Mesendoderm (in vitro differentiated cells): ENCODE measurements at regions not wholly inside any gene's neighbourhood (a gene's known extent, or its start where the extent isn't known, plus 50 kb on each side); places are given as distances from the start of the nearest gene placed in this dataset.

Experiments
- DNase-seq: peaks from one replicate; pipeline ENCODE4 v3.0.0; 2013
- H2AK5ac ChIP-seq: 2 replicates; pipeline ENCODE4 v1.6.1; 2013; ENCODE audit warnings: low read length, inconsistent platforms
- H2BK120ac ChIP-seq: 2 replicates; pipeline ENCODE4 v1.6.1; 2013; ENCODE audit warnings: low read depth, mild to moderate bottlenecking, low read length, moderate library complexity, mixed read lengths
- H2BK15ac ChIP-seq: replicated peaks from 2 replicates; pipeline ENCODE4 v1.6.1; 2013; ENCODE audit warnings: low read depth, mild to moderate bottlenecking, moderate library complexity
- H2BK5ac ChIP-seq: 2 replicates; pipeline ENCODE4 v1.6.1; 2013; ENCODE audit warnings: low read length, inconsistent platforms
- H3K18ac ChIP-seq: 2 replicates; pipeline ENCODE4 v1.6.1; 2013; ENCODE audit warnings: mild to moderate bottlenecking, low read length, mixed read lengths
- H3K23ac ChIP-seq: one replicate; pipeline ENCODE4 v1.6.1; 2013; ENCODE audit warnings: low read length
- H3K27ac ChIP-seq: 2 replicates; pipeline ENCODE4 v1.5.1; 2013; ENCODE audit warnings: low read depth, mild to moderate bottlenecking, inconsistent platforms, low read length, moderate library complexity
- H3K27me3 ChIP-seq: 2 replicates; pipeline ENCODE4 v1.6.1; 2013; ENCODE audit warnings: low read length, control low read depth, mild to moderate bottlenecking, inconsistent platforms; ENCODE audit not compliant: insufficient read depth, poor library complexity
- H3K36me3 ChIP-seq: 2 replicates; pipeline ENCODE4 v1.6.1; 2013; ENCODE audit warnings: low read length, inconsistent platforms; ENCODE audit not compliant: control insufficient read depth, insufficient read depth
- H3K4ac ChIP-seq: one replicate; pipeline ENCODE4 v1.6.1; 2013; ENCODE audit warnings: low read depth, mild to moderate bottlenecking, low read length, moderate library complexity
- H3K4me1 ChIP-seq: 2 replicates; pipeline ENCODE4 v1.6.1; 2013; ENCODE audit warnings: low read depth, low read length, inconsistent platforms; ENCODE audit not compliant: control insufficient read depth
- H3K4me2 ChIP-seq: 2 replicates; pipeline ENCODE4 v1.6.1; 2013; ENCODE audit warnings: low read length
- H3K4me3 ChIP-seq: 2 replicates; pipeline ENCODE4 v1.5.1; 2013; ENCODE audit warnings: mild to moderate bottlenecking, low read length
- H3K56ac ChIP-seq: one replicate; pipeline ENCODE4 v1.6.1; 2013; ENCODE audit warnings: low read length
- H3K79me1 ChIP-seq: 2 replicates; pipeline ENCODE4 v1.6.1; 2013; ENCODE audit warnings: low read length, inconsistent platforms
- H3K79me2 ChIP-seq: 2 replicates; pipeline ENCODE4 v1.6.1; 2013; ENCODE audit warnings: mild to moderate bottlenecking, low read length; ENCODE audit not compliant: control insufficient read depth, insufficient read depth
- H3K9ac ChIP-seq: 2 replicates; pipeline ENCODE4 v1.6.1; 2013; ENCODE audit warnings: low read length, inconsistent platforms
- H4K5ac ChIP-seq: one replicate; pipeline ENCODE4 v1.6.1; 2013; ENCODE audit warnings: low read length
- H4K8ac ChIP-seq: one replicate; pipeline ENCODE4 v1.6.1; 2013; ENCODE audit warnings: low read depth, mild to moderate bottlenecking, control low read depth, low read length, moderate library complexity
- WGBS: extraction: QIAGEN DNeasy Blood & Tissue Kit; methylation state at CpG from one replicate; pipeline ENCODE4 v1.1.7; 2013; ENCODE audit warnings: low lambda C conversion rate, missing lambda C conversion rate; ENCODE audit not compliant: insufficient coverage; ENCODE audit errors: extremely low coverage; 5-methylcytosine and 5-hydroxymethylcytosine counted together

DNA sequence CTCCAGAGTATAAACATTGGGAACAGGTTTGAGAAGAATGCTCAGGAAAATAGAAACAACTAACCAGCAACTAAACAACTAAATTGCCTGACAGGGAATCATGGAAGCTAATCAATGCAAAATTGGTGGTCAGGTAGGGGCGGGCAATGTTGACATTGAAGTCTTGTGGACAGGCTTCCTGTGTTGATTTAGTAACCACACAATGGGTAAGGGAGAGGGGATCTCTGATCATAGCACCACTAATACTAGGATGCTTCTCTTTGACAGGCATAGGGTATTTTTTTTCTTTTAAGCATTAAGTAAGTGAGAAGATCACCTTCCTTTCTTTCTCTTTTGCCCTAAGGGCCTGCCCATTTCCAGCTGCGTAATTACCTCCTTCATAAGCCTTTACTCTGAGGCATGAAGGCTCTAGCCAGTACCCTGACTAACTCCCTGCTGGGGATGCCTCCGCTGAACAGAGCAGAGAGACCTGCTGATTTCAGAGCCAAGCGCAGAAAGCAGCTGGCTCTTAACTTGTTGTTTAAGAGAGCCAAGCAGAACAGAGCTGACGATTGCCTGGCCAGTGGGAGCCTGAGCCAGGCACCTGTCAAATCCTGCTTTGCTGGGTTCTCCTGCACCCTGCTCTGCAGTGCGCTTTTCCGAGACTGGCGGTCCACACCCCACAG is 118.7 kb downstream of the BMP2 start:
- no CpG with 5 or more reads among the region's 8 CpGs for WGBS
- Histone ChIP-seq H2BK15ac (no peak overlapping the region), H3K4me3 (no peak overlapping the region), H3K27me3 (no peaks in the 10 kb centered on the region), H3K9ac (no peak overlapping the region), H3K23ac (no peak overlapping the region), H3K79me1 (no peaks in the 10 kb centered on the region), H2BK120ac (no peak overlapping the region), H3K4ac (peak overlapping the region; percentile 37), H3K79me2 (no peaks in the 10 kb centered on the region), H3K27ac (no peak overlapping the region), H3K36me3 (no peaks in the 10 kb centered on the region), H2AK5ac (no peak overlapping the region), H4K8ac (no peak overlapping the region), H4K5ac (no peak overlapping the region), H3K56ac (peak overlapping the region; percentile 20), H3K18ac (no peak overlapping the region), H2BK5ac (no peak overlapping the region), H3K4me1 (no peaks in the 10 kb centered on the region), H3K4me2 (no peak overlapping the region)
- peak; percentile 28 for DNase-seq

DNA sequence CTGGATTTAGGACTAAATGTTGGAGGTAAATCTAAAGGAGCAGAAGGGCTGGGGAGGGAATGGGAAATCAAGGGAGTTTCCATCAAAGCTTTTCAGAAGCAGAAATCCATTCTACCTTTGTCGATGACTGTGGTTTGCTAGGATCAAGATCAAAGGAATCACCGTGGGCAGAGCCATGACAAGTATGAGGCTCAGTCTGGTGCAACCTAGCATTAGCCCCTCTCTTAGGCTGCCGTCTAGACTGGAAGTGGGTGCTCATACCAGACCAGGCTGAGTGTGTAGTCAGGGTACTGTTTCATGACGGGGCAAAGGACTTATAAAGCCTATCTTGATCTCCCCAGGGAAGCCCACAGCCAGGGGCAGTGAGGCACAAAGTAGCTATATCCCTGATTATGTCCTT is 120.5 kb downstream of the BMP2 start:
- no CpG with 5 or more reads among the region's 4 CpGs for WGBS

DNA sequence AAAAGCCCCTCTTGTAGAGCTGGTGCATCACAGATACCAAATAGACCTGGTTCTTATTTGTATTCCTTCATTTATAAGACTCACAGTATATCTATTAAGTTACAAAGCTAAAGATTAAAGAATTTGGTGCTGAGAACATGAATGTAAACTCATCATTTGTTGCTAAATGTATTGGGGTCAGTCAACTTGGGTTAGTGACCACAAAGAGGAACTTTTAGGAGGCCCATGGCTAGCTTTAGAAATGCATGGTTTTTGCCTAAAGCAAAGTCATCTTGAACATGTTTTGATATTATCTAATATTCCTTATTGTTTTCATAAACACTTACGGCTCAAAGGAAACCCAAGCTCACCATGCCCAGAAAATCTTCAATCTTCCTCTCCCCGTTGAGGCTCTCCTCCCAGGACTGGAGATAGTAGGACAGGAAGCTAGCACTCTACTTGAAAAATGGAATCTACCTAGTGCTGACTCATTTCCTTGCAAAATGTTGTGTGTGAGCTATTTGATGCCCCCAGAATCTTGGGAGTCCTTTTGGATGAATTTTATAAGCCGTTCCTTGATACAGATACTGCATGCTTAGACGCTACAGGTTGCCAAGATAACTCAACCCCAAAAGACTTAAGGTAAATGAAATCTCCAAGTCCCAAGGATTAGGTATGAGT is 121.4 kb downstream of the BMP2 start:
- Histone ChIP-seq H3K23ac (no peak overlapping the region), H3K4ac (no peak overlapping the region), H3K36me3 (no peaks in the 10 kb centered on the region), H3K27ac (no peak overlapping the region), H3K4me3 (no peak overlapping the region), H3K79me2 (no peaks in the 10 kb centered on the region), H3K4me1 (no peaks in the 10 kb centered on the region), H4K8ac (no peak overlapping the region), H2BK15ac (no peak overlapping the region), H2BK120ac (no peak overlapping the region), H3K79me1 (no peaks in the 10 kb centered on the region), H3K56ac (no peak overlapping the region), H4K5ac (no peak overlapping the region), H2AK5ac (no peak overlapping the region), H3K27me3 (no peaks in the 10 kb centered on the region), H3K18ac (no peak overlapping the region), H3K4me2 (no peak overlapping the region), H3K9ac (no peak overlapping the region), H2BK5ac (no peak overlapping the region)
- no peak for DNase-seq
- WGBS, result no CpG with 5 or more reads among the region's 4 CpGs

More for the DNA sequence above, 120.5 kb downstream of the BMP2 start:
- Histone ChIP-seq H2BK15ac (no peak overlapping the region), H3K27ac (no peak overlapping the region), H3K23ac (no peak overlapping the region), H3K56ac (no peak overlapping the region), H3K4ac (no peak overlapping the region), H3K4me3 (no peak overlapping the region), H3K79me1 (no peaks in the 10 kb centered on the region), H4K8ac (no peak overlapping the region), H3K4me2 (no peak overlapping the region), H4K5ac (no peak overlapping the region), H3K9ac (no peak overlapping the region), H2AK5ac (no peak overlapping the region), H3K27me3 (no peaks in the 10 kb centered on the region), H3K4me1 (no peaks in the 10 kb centered on the region), H3K36me3 (no peaks in the 10 kb centered on the region), H2BK5ac (no peak overlapping the region), H3K18ac (no peak overlapping the region), H2BK120ac (no peak overlapping the region), H3K79me2 (no peaks in the 10 kb centered on the region)
- no peak for DNase-seq

DNA sequence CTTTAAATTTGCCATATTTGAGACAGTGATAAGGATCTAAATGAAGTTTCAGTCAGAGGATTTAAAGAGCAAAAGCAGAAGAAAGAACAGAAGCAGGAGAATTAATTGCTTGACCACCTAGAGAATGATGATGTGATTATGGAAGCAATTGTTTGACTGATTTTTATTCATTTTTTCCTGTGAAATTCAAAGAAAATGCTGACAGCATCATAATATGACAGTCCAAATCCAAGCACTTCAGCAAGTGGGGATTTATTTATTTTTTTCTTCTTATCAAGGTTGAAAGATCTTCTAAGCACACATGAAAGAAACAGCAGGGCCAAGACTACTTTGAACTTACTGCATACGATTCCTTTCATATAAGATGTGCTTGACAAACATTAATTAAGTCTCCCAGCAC is 125.2 kb downstream of the BMP2 start:
- no peak overlapping the region for H3K56ac ChIP-seq
- H3K4me1 ChIP-seq, result no peaks in the 10 kb centered on the region
- no CpG with 5 or more reads among the region's 1 CpG for WGBS
- no peaks in the 10 kb centered on the region for H3K79me1 ChIP-seq
- no peak overlapping the region for H3K4ac ChIP-seq
- H3K9ac ChIP-seq, result no peak overlapping the region
- H4K8ac ChIP-seq, result no peak overlapping the region
- H2AK5ac ChIP-seq, result no peak overlapping the region
- no peak overlapping the region for H3K4me3 ChIP-seq
- DNase-seq, result no peak
- no peaks in the 10 kb centered on the region for H3K36me3 ChIP-seq
- no peak overlapping the region for H2BK5ac ChIP-seq
- no peak overlapping the region for H4K5ac ChIP-seq
- H3K79me2 ChIP-seq, result no peaks in the 10 kb centered on the region
- no peak overlapping the region for H3K23ac ChIP-seq
- H3K4me2 ChIP-seq, result no peak overlapping the region
- no peak overlapping the region for H2BK120ac ChIP-seq
- no peak overlapping the region for H3K18ac ChIP-seq
- H3K27ac ChIP-seq, result no peak overlapping the region
- H3K27me3 ChIP-seq, result no peaks in the 10 kb centered on the region
- H2BK15ac ChIP-seq, result no peak overlapping the region

DNA sequence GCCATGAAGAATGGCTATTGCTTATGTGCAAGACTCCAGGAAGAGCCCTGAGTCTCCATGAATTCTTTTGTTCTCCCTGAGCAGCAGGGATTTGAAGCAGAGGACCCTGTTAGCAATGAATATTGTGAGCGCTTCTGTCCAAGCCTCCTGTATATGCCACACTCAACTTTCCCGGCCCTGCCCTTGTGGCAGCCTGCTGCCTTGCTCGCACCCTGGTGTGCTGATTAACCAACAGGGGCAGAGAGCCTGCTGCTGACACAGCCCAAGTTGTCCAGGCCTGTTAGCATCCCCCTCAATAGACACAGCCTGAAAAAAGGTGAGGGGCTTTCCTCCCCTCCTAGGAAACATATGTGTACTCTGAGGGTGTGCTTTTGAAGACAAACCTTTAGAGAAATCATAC is 131.4 kb downstream of the BMP2 start:
- Histone ChIP-seq H3K23ac (no peak overlapping the region), H3K27me3 (no peaks in the 10 kb centered on the region), H4K5ac (no peak overlapping the region), H3K56ac (peak overlapping the region; percentile 47), H2BK120ac (no peak overlapping the region), H3K18ac (no peak overlapping the region), H3K79me1 (no peaks in the 10 kb centered on the region), H2BK15ac (no peak overlapping the region), H4K8ac (no peak overlapping the region), H2BK5ac (no peak overlapping the region), H3K4me3 (no peak overlapping the region), H3K4ac (no peak overlapping the region), H3K9ac (no peak overlapping the region), H2AK5ac (no peak overlapping the region), H3K4me1 (peaks cover 3% of the 10 kb centered on the region), H3K36me3 (no peaks in the 10 kb centered on the region), H3K4me2 (no peak overlapping the region), H3K27ac (no peak overlapping the region), H3K79me2 (no peaks in the 10 kb centered on the region)
- WGBS, result no CpG with 5 or more reads among the region's 3 CpGs
- DNase-seq, result no peak

DNA sequence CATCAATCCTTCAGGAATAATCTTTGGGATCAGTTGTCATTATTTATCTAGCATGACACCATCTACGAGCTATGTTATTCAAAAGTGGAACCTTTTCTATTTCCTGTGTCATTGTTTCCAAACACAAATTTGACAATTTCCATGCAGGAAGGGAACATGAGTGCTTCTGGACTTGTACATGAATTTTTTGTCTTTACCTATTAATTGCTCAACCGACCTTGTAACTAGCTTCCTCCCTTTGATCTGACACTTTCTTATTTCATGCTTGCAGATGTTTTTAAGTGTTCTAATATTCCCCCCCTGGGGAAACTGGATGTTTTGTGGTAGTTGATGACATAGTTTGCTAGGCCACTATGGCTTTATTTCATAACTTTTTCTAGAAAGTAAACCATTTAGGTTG is 139.4 kb downstream of the BMP2 start:
- H4K5ac ChIP-seq, result no peak overlapping the region
- DNase-seq, result no peak
- no peaks in the 10 kb centered on the region for H3K36me3 ChIP-seq
- no peak overlapping the region for H4K8ac ChIP-seq
- H2BK120ac ChIP-seq, result no peak overlapping the region
- no peak overlapping the region for H3K9ac ChIP-seq
- H3K27me3 ChIP-seq, result no peaks in the 10 kb centered on the region
- peaks cover 2% of the 10 kb centered on the region for H3K4me1 ChIP-seq
- H3K18ac ChIP-seq, result no peak overlapping the region
- peak overlapping the region; percentile 36 for H2BK15ac ChIP-seq
- no peak overlapping the region for H3K4me3 ChIP-seq
- no peak overlapping the region for H3K56ac ChIP-seq
- no peak overlapping the region for H2BK5ac ChIP-seq
- no peak overlapping the region for H3K27ac ChIP-seq
- WGBS, result no CpG with 5 or more reads among the region's 2 CpGs
- H3K23ac ChIP-seq, result no peak overlapping the region
- H3K79me2 ChIP-seq, result no peaks in the 10 kb centered on the region
- no peak overlapping the region for H3K4me2 ChIP-seq
- H2AK5ac ChIP-seq, result no peak overlapping the region
- no peak overlapping the region for H3K4ac ChIP-seq
- no peaks in the 10 kb centered on the region for H3K79me1 ChIP-seq
